Esophagus muscularis mucosa (tissue), 3 donors: ENCODE measurements at regions not wholly inside any gene's neighbourhood (a gene's known extent, or its start where the extent isn't known, plus 50 kb on each side); places are given as distances from the start of the nearest gene placed in this dataset.

Experiments used
- POLR2AphosphoS5 ChIP-seq, 2 donors: sonication (generic); formaldehyde crosslinking; IDR thresholded peaks; one replicate each; pipeline ENCODE4 v1.6.1; 2017; ENCODE audit warnings: antibody characterized with exemption in 2 of 2
- TF ChIP-seq, protein P1 (sequence below), 3 experiments: fragments of 200-600 bp in 2 of 3; fragments of 450-650 bp in 1 of 3; sonication (generic) in 2 of 3; IDR thresholded peaks; one replicate each; pipeline ENCODE4 v1.5.1; 2017 to 2019; ENCODE audit warnings: antibody characterized with exemption in 3 of 3, mild to moderate bottlenecking in 2 of 3, moderate library complexity in 1 of 3

- TF ChIP-seq, protein P1, sequence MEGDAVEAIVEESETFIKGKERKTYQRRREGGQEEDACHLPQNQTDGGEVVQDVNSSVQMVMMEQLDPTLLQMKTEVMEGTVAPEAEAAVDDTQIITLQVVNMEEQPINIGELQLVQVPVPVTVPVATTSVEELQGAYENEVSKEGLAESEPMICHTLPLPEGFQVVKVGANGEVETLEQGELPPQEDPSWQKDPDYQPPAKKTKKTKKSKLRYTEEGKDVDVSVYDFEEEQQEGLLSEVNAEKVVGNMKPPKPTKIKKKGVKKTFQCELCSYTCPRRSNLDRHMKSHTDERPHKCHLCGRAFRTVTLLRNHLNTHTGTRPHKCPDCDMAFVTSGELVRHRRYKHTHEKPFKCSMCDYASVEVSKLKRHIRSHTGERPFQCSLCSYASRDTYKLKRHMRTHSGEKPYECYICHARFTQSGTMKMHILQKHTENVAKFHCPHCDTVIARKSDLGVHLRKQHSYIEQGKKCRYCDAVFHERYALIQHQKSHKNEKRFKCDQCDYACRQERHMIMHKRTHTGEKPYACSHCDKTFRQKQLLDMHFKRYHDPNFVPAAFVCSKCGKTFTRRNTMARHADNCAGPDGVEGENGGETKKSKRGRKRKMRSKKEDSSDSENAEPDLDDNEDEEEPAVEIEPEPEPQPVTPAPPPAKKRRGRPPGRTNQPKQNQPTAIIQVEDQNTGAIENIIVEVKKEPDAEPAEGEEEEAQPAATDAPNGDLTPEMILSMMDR (IDR thresholded peaks at IDR 0.05), result no peak
- TF ChIP-seq POLR2AphosphoS5 (IDR thresholded peaks at IDR 0.05), result no peak
Measured at GRCh38 chr1:220967911-220968310, 88.7 kb downstream of the HLX start.
